DMS 273 (cell line): ENCODE measurements at regions not wholly inside any gene's neighbourhood (a gene's known extent, or its start where the extent isn't known, plus 50 kb on each side); places are given as distances from the start of the nearest gene placed in this dataset.

ENCODE experiments used
- DNase-seq: peaks from one replicate; lab custom pipeline; 2025; ENCODE audit not compliant: unreplicated experiment; lab: John Stamatoyannopoulos, UW

DNA sequence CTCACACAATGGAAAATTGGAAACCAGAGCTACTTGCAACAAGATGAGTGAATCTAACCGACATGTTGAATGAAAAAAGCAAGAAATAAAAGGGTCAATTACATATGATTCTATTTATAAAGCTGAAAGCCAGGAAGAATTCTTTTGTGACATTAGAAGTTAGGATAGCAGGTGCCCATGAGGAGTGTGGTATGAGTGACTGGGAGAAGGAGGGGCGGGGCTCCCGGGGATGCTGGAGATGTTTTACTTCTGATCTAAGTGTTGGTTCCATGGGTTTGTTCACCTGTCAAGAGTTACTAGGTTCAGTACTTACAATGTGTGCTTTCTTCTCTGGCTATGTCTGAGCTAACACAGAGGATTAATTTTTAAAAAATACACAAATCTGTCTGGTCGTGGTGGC is 60.8 kb downstream of the NSMCE3 start:
- DNase-seq, result no peak

DNA sequence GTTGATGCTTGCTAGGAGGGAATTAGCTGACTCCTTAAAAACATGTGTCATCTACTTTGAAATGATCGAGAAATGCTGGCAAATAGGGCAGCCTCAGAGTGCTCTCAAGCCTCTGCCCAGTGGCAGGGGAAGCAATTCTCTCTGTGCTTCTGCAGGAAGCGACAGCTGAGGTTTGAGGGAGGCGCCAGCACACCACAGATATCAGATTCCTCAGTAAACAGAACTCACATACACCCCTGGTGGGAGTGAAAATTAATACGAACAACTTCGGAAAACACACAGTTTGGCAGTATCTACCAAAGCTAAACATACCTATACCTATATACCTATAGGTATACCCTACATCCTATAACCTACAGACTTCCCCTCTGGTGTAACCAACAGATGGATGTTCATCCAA is 61.3 kb downstream of the NSMCE3 start:
- DNase-seq, result peak; percentile 74

GRCh38 chr15:29207758-29208108 is 61.9 kb downstream of the NSMCE3 start:
- DNase-seq, result no peak

- DNase-seq, result no peak
Measured at GRCh38 chr15:29207027-29207757, 62.4 kb downstream of the NSMCE3 start.

DNA sequence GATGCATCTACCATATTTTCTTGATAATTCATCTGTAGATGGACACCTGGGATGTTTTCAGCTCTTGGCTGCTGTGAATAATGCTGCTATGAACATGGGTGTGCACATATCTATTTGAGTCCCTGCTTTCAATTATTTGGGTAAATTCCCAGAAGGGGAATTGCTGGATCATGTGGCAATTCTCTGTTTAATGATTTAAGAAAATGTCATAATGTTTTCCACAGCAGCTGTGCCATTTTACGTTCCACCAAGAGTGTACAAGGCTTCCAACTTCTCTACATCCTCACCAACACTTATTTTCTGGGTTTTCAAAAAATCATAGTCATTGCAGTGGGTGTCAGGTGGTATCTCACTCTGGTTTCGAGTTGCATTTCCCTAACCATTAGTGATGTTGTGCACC is 64.4 kb downstream of the NSMCE3 start:
- DNase-seq, result no peak

- no peak for DNase-seq
Measured at GRCh38 chr15:29204369-29204755, 65.3 kb downstream of the NSMCE3 start.

DNA sequence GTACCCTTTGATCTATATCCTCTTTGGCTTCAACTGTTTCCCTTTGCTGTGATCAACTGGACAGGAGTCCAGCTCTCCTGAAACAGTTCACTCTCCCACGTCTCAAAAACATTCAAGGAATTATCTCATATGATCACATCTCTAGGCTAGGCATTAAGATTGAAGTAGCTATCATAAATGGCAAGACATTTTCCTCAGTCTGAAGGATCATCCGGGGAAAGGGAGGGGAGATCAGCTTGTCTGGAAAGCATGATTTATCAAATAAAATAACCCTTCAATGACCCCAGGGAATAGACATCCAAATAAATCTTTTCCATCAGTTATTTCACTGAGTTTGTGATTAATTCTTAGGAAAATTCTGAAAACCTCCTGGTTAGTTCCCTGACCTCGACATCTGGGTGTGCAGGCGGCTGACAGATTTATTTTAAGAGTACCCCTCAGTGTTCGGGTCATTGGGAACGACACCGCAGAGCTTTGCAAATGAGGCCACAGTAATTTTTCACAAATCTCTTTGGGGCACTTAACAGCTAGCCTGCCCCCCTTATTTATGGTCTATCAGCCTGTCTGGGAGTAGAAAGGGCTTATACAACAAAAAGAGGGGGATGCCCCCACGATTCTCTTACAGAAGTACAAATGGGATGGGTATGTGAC is 65.8 kb downstream of the NSMCE3 start:
- DNase-seq, result no peak

GRCh38 chr15:29196722-29197121 is 72.9 kb downstream of the NSMCE3 start:
- DNase-seq, result no peak

- no peak for DNase-seq
Measured at GRCh38 chr15:29196290-29196689, 73.3 kb downstream of the NSMCE3 start.

GRCh38 chr15:29194866-29195265 is 74.8 kb downstream of the NSMCE3 start:
- no peak for DNase-seq

DNA sequence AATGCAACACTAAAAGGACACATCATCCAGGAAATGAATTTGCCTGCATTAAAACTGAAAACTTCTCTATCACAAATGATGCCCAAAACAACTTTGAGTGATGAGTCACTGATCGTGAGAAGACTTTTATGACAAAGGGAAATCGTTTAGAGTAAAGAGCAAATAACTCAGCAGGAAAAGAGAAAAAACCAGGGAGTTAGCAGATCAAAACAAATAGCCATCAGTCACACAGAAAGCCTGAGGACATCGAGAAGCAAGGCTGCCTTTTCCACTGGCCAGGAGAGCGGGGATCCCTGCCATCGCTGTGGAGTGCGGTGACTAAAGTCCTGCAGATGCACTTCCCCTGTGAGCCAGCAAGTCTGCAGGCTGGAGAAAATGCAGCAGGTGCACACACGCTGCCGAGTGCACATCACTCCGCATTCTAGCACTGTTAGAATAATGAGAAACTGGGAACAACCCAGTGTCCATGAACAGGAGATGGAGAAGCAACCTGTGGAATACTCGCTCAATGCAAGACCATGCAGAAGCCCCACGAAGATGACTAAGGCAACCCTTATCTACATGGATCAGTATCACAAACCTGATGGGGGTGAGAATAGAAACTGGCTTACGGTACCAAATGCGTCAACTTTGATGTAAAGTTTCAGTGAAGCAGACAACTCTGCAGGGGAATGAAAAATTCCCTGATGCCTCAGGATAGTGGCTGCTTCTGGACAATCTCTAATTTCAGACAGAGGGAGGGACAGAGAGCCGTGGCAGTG is 86.4 kb downstream of the NSMCE3 start:
- no peak for DNase-seq

GRCh38 chr15:29182590-29182989 is 87.0 kb downstream of the NSMCE3 start:
- no peak for DNase-seq

- no peak for DNase-seq
Measured at GRCh38 chr15:29172742-29173725, 96.6 kb downstream of the NSMCE3 start.

DNA sequence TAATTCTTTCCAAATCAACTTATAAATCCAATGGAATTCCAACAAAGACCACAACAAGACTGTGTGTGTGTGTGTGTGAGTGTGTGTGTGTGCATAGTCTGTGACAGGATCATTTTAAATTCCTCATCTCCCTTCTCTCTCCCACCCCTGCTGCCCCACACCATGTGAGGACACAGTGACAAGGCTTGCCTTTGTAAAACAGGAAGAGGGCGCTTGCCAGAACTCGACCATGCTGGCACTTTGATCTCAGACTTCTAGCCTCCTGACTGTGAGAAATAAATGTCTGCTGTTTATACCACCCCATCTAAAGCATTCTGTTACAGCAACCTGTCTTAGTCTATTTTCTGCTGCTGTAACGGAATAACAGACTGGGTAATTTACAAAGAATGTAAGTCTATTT is 99.1 kb downstream of the NSMCE3 start:
- DNase-seq, result no peak
